NB4 (cell line): ENCODE measurements at regions not wholly inside any gene's neighbourhood (a gene's known extent, or its start where the extent isn't known, plus 50 kb on each side); places are given as distances from the start of the nearest gene placed in this dataset.

Experiments
- MYC ChIP-seq: IDR thresholded peaks from 2 replicates; pipeline ENCODE4 v1.6.1; 2011; ENCODE audit warnings: low read depth, low read length
- POLR2A ChIP-seq: IDR thresholded peaks from 2 replicates; pipeline ENCODE4 v1.6.1; 2011; ENCODE audit warnings: mild to moderate bottlenecking; ENCODE audit not compliant: insufficient read length; ENCODE audit errors: extremely low read depth
- TF ChIP-seq, protein P1 (sequence below): IDR thresholded peaks from one replicate; pipeline ENCODE4 v1.5.1; 2012; ENCODE audit warnings: low read depth, low read length
- TF ChIP-seq, protein P2 (sequence below): IDR thresholded peaks from 2 replicates; pipeline ENCODE4 v1.6.1; 2011; ENCODE audit warnings: low read depth, low read length

DNA sequence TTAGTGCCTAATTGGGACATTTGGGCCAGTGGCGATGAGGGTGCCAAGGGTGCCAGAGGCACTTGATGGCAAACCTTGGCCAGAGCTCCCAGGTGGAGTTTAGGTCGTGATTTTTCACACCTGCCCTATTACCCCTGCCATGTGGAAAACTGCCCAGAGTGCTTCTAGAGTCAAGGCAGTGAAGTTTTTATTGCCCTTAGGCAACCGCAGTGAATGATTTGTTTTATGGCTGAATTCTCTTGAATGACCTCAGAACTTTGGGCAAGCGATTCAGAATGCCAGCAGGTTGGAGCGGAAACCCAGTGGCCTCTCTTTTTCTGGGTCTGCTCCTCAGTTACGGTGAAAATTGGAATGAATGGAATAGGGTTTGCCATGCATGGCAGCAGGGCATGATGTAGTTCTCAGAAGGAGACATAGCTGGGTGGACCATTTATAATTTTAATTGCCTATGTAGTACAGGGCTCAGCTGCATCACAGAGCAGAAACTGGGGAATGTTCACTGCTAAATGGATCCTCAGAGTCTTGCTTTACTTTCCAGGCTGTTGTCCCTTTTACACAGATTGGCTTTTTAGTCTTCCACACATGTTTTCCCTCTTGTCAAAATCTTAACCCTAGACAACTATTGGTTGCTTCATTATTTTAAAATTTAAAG lies 820.0 kb upstream of the SEMA6A start:
- TF ChIP-seq, protein P1, sequence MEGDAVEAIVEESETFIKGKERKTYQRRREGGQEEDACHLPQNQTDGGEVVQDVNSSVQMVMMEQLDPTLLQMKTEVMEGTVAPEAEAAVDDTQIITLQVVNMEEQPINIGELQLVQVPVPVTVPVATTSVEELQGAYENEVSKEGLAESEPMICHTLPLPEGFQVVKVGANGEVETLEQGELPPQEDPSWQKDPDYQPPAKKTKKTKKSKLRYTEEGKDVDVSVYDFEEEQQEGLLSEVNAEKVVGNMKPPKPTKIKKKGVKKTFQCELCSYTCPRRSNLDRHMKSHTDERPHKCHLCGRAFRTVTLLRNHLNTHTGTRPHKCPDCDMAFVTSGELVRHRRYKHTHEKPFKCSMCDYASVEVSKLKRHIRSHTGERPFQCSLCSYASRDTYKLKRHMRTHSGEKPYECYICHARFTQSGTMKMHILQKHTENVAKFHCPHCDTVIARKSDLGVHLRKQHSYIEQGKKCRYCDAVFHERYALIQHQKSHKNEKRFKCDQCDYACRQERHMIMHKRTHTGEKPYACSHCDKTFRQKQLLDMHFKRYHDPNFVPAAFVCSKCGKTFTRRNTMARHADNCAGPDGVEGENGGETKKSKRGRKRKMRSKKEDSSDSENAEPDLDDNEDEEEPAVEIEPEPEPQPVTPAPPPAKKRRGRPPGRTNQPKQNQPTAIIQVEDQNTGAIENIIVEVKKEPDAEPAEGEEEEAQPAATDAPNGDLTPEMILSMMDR: no peak
- TF ChIP-seq, protein P2, sequence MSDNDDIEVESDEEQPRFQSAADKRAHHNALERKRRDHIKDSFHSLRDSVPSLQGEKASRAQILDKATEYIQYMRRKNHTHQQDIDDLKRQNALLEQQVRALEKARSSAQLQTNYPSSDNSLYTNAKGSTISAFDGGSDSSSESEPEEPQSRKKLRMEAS: no peak
- TF ChIP-seq POLR2A (no peak), MYC (no peak)
